HG03045 (cell line): ENCODE measurements at regions not wholly inside any gene's neighbourhood (a gene's known extent, or its start where the extent isn't known, plus 50 kb on each side); places are given as distances from the start of the nearest gene placed in this dataset.
"Not testable (repeated sequence)": the region's sequence is repeated elsewhere in the genome, so short reads cannot be mapped to it uniquely, and the experiment has no call there.

Experiments used
- ATAC-seq: cut with Tn5 transposase; IDR thresholded peaks from one replicate; pipeline ENCODE4 v1.9.1; 2021; ENCODE audit warnings: mild to moderate bottlenecking, moderate library complexity; ENCODE audit not compliant: unreplicated experiment

- no peak for ATAC-seq
Observed at GRCh38 chr11:23134627-23135026, 274.4 kb upstream of the CCDC179 start.

- no peak for ATAC-seq
Observed at GRCh38 chr11:23138761-23139160, 278.5 kb upstream of the CCDC179 start.

- ATAC-seq, result no peak
Observed at GRCh38 chr11:23143022-23143421, 282.7 kb upstream of the CCDC179 start.

- no peak for ATAC-seq
Observed at GRCh38 chr11:23151819-23152218, 291.5 kb upstream of the CCDC179 start.

DNA sequence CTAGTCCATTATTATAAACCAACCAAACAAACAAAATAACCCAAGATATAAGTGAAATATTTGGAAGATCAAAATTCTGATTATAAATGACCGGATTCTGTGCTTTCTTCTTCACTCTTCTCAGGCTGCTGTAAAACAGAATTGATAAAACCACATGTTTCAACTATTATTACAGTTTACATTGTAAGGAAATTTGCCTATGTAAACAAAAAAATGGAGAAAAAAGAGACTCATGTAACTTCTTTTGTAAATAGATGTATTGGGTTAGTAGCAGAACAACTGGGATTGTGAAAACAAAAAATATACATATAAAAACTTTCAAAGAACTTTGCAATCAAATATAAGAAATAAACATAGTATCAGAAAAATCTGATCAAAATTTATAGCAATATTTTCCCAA, 295.2 kb upstream of the CCDC179 start:
- ATAC-seq, result no peak

- no peak for ATAC-seq
Observed at GRCh38 chr11:23164022-23164421, 303.7 kb upstream of the CCDC179 start.

DNA sequence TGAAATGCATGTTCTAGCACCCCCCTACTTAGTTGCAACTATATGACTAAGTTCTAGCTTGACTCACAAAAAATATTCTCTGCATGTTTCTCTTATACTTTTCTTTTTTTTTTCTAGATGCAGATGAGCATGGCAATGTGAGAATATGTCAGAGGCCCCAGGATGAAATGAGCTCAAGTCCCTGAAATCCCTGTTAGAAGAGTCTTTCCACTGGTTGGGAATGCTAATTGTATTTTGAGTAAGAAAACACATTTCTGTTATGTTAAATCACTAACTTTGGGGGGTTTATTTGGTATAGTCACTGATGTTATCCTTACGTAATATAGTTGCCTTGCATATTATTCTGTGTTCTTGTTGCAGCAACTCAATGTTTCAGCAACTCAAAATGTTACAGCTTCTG, 306.1 kb upstream of the CCDC179 start:
- no peak for ATAC-seq

GRCh38 chr11:23179609-23180008, 319.3 kb upstream of the CCDC179 start:
- no peak for ATAC-seq

GRCh38 chr11:23181022-23181807, 320.9 kb upstream of the CCDC179 start:
- no peak for ATAC-seq

GRCh38 chr11:23192256-23192655, 332.0 kb upstream of the CCDC179 start:
- ATAC-seq, result no peak

GRCh38 chr11:23201936-23202522, 341.8 kb upstream of the CCDC179 start:
- ATAC-seq, result no peak

DNA sequence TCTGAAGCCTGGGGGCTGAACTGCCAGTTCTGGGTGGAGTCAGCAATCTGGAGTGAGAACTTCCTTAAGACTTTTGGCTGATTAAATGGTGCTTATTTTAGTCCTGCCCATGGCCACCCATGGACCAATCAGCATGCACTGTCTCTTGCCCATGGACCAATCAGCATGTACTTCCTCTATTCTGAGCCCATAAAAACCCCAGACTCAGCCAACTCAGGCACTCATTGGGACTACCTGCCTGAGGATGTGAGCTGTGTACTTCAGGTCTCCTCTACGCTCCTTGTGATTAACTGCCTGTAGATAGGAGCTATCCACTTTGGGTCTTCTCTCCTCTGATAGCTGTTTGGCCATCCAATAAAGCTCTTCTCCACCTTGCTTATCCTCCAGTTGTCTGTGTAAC, 342.3 kb upstream of the CCDC179 start:
- ATAC-seq, result no peak

- ATAC-seq, result no peak
Observed at GRCh38 chr11:23205156-23205871, 345.0 kb upstream of the CCDC179 start.

DNA sequence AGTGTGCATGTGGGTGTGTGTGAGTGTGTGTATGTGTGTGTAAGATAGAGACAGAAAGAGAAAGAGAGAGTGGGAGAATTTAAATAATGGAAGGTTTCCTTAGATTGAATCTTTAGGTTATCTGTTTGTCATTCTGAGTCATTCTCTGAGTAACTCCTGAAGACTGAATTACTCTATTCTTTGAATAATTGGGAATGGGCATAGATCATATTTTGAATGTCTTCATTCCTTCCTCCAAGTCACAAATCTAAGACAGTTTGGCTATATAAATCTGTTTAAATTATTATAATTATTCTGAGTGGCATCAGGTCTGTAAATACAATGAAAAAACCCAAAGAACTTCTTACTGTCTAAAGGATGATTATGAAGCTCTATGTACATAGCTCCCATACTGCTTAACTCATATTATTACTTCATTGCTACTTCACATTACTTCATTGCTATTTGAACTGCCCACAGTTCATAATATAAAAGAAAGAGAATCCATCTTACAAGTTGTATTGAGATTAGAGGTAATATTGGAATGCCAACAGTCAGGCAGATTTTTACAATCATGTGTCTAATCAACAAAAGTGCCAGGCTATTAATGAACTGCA, 346.6 kb upstream of the CCDC179 start:
- ATAC-seq, result no peak

DNA sequence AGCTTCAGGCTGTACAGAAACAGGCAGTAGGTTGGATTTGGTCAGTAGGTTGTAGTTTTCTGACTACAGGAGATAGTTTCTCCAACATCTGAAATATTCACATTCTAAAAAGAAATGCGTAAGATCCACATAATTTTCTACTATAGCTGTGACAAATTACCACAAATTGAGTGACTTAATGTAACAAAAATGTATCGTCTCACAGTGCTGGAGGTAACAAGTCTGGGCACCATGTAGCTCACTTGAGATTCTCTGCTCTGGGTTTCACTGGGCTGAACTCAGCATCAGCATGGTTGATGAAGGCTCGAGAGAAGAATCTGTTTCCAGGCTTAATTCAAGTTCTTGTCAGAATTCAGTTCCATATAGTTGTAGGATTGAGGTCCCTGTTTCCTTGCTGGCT, 350.9 kb upstream of the CCDC179 start:
- no peak for ATAC-seq

GRCh38 chr11:23212807-23213206, 352.5 kb upstream of the CCDC179 start:
- no peak for ATAC-seq

DNA sequence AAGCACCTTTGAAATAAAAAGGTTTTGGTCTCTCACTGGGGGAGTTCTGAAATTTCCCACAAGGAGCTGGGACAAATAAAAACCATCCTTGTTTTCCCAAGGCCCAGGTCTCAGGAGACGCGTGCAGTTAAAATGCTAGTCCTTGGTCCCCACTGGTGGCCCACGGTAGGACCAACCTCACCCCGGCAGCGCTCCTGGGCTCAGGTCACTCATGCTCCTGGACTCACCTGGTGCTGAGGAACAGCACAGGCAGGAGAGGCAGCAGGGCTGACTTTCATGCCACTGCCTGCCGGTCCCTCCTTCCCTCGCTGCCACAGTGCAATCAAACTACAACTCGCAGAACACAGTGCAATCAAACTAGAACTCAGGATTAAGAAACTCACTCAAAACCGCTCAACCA, 356.8 kb upstream of the CCDC179 start:
- no peak for ATAC-seq

- ATAC-seq, result not testable (repeated sequence)
Observed at GRCh38 chr11:23220086-23220485, 359.8 kb upstream of the CCDC179 start.

DNA sequence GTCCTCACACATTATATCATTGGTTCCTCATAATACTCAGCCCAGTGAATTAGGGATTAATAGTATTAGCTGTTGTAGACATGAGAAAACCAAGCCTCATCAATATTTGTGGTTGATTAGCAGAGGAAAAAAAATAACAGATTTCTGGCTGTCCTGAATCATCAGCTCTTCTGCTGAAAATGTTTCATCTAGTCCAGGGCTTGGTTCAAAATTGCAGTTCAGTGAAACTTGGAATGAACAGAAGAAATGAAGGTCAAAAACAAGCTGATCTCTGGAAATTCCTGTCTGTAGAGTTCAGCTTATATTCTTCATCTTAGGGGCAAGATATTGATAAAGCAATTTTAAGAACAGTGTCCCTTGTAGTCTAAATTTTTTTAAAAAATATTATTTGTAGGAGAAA, 361.1 kb upstream of the CCDC179 start:
- ATAC-seq, result no peak

DNA sequence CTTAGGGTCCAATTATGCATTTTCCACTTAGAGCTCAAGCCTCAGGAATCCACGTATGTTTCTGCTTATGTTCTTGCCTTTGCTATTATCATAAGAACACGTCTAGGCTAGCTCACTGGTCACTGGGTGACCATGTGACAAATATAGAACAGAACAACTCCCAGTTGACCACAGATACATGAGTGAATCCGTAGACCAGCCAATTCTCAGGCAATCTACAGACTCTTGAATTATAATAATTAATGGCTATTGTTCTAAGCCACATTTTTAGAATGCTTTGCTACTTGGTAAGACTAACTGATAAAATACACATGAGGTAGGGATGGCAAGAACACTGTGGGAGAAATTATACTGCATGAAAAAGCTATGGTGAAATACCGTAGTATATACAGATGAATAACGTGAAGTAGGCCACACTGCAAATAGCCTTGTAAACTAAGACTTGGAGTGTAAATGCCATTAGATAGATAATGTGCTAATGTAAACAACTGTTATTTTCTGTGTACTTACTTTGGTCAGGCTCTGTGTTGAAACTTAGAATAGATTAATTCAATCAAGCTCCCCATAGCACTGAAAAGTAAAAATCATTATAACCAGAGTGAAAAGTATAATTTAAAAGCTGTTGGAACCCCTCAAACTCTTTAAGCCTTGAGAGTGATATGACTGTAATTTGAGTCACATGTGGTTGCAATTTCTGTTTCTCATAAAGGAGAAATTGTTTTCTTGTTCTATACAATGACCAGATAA, 366.2 kb upstream of the CCDC179 start:
- no peak for ATAC-seq

DNA sequence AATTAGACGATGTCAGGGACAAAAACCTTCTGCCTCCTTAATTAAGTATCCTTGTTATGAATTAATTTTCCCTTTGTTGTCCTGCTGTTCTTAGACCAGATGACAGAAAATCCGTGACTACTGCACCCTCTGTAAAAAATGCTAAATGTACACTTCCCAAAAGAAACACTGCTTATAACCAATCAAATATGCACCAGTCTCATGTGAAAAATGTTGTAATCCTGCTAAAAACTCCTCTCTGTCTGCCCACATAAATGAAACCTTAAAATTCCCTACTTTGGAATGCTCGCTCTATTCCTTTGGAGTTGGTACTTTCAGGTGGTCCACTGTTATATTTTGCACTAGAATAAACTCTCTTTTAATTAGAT, 366.8 kb upstream of the CCDC179 start:
- no peak for ATAC-seq
